Erythroblast (primary cell): ENCODE measurements at regions not wholly inside any gene's neighbourhood (a gene's known extent, or its start where the extent isn't known, plus 50 kb on each side); places are given as distances from the start of the nearest gene placed in this dataset.

Experiments
- GATA1 ChIP-seq: IDR thresholded peaks from 2 replicates; pipeline ENCODE4 v1.6.1; 2011; ENCODE audit warnings: low read depth, mild to moderate bottlenecking, control low read depth, low read length, moderate library complexity
- POLR2A ChIP-seq: IDR thresholded peaks from 2 replicates; pipeline ENCODE4 v1.6.1; 2011; ENCODE audit warnings: mild to moderate bottlenecking, low read length

- TF ChIP-seq POLR2A (no peak), GATA1 (no peak)
Observed at GRCh38 chr7:31418928-31419327, 78.4 kb upstream of the NEUROD6 start.
